ENCODE measurements at regions not wholly inside any gene's neighbourhood (a gene's known extent, or its start where the extent isn't known, plus 50 kb on each side); places are given as distances from the start of the nearest gene placed in this dataset.
"Not testable (repeated sequence)": the region's sequence is repeated elsewhere in the genome, so short reads cannot be mapped to it uniquely, and the experiment has no call there.

DNA sequence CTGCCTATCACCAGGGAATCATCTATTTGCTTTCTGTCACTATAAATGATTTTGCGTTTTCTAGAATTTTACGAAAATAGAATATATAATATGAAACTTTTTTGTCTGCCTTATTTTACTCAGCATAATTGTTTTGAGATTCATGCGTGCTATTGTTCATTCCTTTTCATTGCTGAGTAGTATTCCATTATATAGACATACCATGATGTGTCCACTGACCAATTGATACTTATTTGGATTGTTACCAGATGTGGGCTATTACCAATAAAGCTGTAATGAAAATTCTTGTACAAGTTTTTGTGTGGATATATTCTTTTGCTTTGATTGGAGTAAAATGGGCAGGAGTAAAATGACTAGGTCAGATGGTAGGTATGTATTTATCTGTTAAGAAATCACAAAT lies 390.7 kb upstream of the EMCN start:
- Histone ChIP-seq H3K9me3 (no peaks in the 10 kb centered on the region), H3K36me3 (no peaks in the 10 kb centered on the region), H3K4me1 (replicated peaks) (no peaks in the 10 kb centered on the region), H3K4me3 (no peak overlapping the region), H3K27ac (no peak overlapping the region), H3K27me3 (replicated peaks; ENCODE audit: insufficient read depth) (no peaks in the 10 kb centered on the region)
- 81% methylated on average over 3 of the region's 3 CpGs for WGBS
- no peak for TF ChIP-seq POLR2AphosphoS5 (IDR thresholded peaks at IDR 0.05)
- TF ChIP-seq, protein P1, sequence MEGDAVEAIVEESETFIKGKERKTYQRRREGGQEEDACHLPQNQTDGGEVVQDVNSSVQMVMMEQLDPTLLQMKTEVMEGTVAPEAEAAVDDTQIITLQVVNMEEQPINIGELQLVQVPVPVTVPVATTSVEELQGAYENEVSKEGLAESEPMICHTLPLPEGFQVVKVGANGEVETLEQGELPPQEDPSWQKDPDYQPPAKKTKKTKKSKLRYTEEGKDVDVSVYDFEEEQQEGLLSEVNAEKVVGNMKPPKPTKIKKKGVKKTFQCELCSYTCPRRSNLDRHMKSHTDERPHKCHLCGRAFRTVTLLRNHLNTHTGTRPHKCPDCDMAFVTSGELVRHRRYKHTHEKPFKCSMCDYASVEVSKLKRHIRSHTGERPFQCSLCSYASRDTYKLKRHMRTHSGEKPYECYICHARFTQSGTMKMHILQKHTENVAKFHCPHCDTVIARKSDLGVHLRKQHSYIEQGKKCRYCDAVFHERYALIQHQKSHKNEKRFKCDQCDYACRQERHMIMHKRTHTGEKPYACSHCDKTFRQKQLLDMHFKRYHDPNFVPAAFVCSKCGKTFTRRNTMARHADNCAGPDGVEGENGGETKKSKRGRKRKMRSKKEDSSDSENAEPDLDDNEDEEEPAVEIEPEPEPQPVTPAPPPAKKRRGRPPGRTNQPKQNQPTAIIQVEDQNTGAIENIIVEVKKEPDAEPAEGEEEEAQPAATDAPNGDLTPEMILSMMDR (IDR thresholded peaks at IDR 0.05) = no peak
- no peak for TF ChIP-seq POLR2A (IDR thresholded peaks at IDR 0.05)
- no peak for DNase-seq (ENCODE audit: low spot score)
- intact Hi-C loops (cut with DNase I) = no loop called here

DNA sequence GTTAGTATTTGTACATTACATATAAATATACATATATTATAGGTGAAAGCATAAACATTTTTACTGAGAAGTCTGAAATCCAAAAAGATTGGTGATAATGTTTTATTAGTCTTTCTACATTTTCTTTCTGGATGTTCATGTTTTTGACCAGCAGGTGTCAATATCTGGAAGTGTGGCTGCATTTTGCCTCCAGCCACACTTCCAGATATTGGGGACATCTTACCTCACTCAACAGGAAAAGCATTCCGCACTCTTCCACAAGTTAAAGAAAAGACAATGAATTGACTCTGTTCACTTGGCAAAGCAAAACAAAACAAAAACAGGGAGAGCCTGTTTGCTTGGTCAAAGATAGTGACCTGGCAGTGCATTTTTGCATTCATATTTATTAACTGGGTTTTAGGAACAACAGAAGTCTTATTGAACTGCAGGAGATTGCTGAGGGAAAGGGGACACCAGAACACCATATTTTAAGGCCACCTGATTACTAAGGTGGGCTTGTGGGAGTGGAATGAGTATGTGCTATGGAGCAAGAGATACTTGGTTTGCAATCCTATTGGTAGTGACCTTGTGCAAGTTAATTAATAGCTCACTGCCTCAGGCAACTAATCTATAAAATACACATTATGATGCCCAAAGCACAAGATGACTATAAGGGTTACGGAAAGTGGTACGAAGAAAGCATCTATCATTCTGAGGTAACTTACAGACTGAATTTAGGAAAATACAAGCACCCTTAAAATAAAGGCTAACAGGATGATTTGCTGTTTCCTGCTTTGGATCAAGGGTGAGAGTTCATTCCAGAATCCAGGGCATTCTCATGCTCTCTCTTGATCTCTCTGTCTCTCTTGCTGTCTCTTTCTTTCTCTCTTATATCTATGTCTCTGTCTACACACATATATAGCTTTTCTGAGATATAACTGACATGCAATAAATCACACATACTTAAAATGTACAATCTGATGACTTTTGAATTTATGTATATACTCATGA lies 389.9 kb upstream of the EMCN start:
- no peaks in the 10 kb centered on the region for H3K9me3 ChIP-seq
- no peak overlapping the region for H3K27ac ChIP-seq
- TF ChIP-seq POLR2AphosphoS5 (IDR thresholded peaks at IDR 0.05) (no peak), POLR2A (IDR thresholded peaks at IDR 0.05) (no peak)
- TF ChIP-seq, protein P1 (IDR thresholded peaks at IDR 0.05) = peak in 3 of 4 experiments; percentile 31 to 47 (median 34)
- H3K4me1 ChIP-seq (replicated peaks) = no peaks in the 10 kb centered on the region
- DNase-seq (ENCODE audit: low spot score) = no peak
- H3K36me3 ChIP-seq = no peaks in the 10 kb centered on the region
- 75% methylated on average over 3 of the region's 3 CpGs for WGBS
- intact Hi-C loops (cut with DNase I) = no loop called here
- H3K27me3 ChIP-seq (replicated peaks; ENCODE audit: insufficient read depth) = no peaks in the 10 kb centered on the region
- H3K4me3 ChIP-seq = no peak overlapping the region

DNA sequence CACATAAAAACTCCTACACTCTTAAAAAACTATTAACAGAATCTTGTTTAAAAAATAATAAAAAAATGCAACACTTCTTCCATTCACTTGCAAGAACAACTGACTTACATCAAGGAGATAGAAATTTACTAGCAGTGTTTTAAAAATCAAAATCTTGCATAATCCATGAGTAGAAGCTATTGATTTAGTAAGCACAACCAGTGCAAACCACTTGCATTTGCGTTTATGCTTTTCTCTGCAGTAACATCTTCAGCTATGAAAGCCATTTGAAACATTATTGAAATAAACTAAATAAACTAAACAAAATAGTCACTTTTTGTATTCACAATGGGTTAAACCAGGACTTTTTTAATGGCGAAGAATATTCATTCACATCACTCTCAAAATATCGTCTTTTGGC lies 389.2 kb upstream of the EMCN start:
- WGBS = 84% methylated on average over 3 of the region's 3 CpGs
- no peaks in the 10 kb centered on the region for H3K9me3 ChIP-seq
- no peak for DNase-seq (ENCODE audit: low spot score)
- intact Hi-C loops (cut with DNase I) = no loop called here
- TF ChIP-seq POLR2AphosphoS5 (IDR thresholded peaks at IDR 0.05) = no peak
- H3K27ac ChIP-seq = no peak overlapping the region
- no peak overlapping the region for H3K4me3 ChIP-seq
- H3K27me3 ChIP-seq (replicated peaks; ENCODE audit: insufficient read depth) = no peaks in the 10 kb centered on the region
- H3K4me1 ChIP-seq (replicated peaks) = no peaks in the 10 kb centered on the region
- no peaks in the 10 kb centered on the region for H3K36me3 ChIP-seq

DNA sequence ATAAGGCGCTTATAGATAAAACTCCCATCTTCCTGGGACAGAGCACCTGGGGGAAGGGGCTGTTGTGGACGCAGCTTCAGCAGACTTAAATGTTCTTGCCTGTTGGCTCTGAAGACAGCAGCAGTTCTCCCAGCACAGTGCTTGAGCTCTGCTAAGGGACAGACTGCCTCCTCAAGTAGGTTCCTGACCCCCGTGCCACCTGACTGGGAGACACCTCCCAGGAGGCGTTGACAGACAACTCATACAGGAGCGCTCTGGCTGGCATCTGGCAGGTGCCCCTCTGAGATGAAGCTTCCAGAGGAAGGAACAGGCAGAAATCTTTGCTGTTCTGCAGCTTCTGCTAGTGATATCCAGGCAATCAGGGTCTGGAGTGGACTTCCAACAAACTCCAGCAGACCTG lies 383.1 kb upstream of the EMCN start:
- H3K4me1 ChIP-seq (replicated peaks); DNase-seq (ENCODE audit: low spot score); H3K27me3 ChIP-seq (replicated peaks; ENCODE audit: insufficient read depth); H3K4me3 ChIP-seq; H3K27ac ChIP-seq; H3K36me3 ChIP-seq; intact Hi-C loops (cut with DNase I); H3K9me3 ChIP-seq: not testable (repeated sequence)
- 100% methylated on average over 5 of the region's 5 CpGs for WGBS

DNA sequence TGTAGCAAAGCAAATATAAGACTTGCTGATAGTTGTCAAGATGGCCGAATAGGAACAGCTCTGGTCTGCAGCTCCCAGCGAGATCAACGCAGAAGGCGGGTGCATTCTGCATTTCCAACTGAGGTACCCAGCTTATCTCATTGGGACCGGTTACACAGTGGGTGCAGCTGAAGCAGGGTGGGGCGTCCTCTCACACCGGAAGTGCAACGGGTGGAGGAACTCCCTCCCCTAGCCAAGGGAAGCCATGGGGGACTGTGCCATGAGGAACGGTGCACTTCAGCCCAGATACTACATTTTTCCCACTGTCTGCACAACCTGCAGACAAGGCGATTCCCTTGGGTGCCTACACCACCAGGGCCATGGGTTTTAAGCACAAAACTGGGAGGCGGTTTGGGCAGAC lies 382.3 kb upstream of the EMCN start:
- whole genome bisulfite sequencing = 90% methylated on average over 11 of the region's 11 CpGs
- Histone ChIP-seq H3K27me3 (replicated peaks; ENCODE audit: insufficient read depth) (no peaks in the 10 kb centered on the region), H3K4me1 (replicated peaks) (no peaks in the 10 kb centered on the region), H3K4me3 (no peak overlapping the region), H3K36me3 (no peaks in the 10 kb centered on the region), H3K27ac (no peak overlapping the region), H3K9me3 (no peaks in the 10 kb centered on the region)
- intact Hi-C loops (cut with DNase I) = no loop called here
- TF ChIP-seq, protein P1 (IDR thresholded peaks at IDR 0.05) = no peak
- no peak for TF ChIP-seq POLR2AphosphoS5 (IDR thresholded peaks at IDR 0.05)
- TF ChIP-seq POLR2A (IDR thresholded peaks at IDR 0.05) = no peak
- no peak for DNase-seq (ENCODE audit: low spot score)

DNA sequence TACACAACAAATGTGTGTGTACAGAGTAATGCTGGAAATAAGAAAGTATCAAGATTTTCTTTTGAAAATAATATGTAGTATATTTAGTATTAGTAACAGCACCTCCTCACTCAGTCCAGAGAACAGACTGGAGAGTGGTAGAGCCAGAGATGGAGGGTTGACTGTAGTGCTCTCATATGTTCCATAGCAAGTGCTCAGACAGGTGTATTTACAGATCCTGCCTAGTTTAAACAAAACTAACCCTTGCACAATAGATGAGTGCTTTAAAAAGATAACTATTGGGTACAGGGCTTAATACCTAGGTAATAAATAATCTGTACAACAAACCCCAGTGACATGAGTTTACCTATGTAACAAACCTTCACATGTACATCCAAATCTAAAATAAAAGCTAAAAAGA lies 381.0 kb upstream of the EMCN start:
- Histone ChIP-seq H3K4me1 (replicated peaks) (no peaks in the 10 kb centered on the region), H3K27ac (no peak overlapping the region), H3K27me3 (replicated peaks; ENCODE audit: insufficient read depth) (no peaks in the 10 kb centered on the region), H3K4me3 (no peak overlapping the region), H3K9me3 (no peaks in the 10 kb centered on the region), H3K36me3 (no peaks in the 10 kb centered on the region)
- no peak for DNase-seq (ENCODE audit: low spot score)
- TF ChIP-seq POLR2AphosphoS5 (IDR thresholded peaks at IDR 0.05) = no peak
- TF ChIP-seq, protein P1 (IDR thresholded peaks at IDR 0.05) = no peak
- TF ChIP-seq POLR2A (IDR thresholded peaks at IDR 0.05) = no peak
- intact Hi-C loops (cut with DNase I) = no loop called here

All from prostate gland (tissue), 2 donors.